Erythroblast (primary cell): ENCODE measurements at regions not wholly inside any gene's neighbourhood (a gene's known extent, or its start where the extent isn't known, plus 50 kb on each side); places are given as distances from the start of the nearest gene placed in this dataset.
"Not testable (repeated sequence)": the region's sequence is repeated elsewhere in the genome, so short reads cannot be mapped to it uniquely, and the experiment has no call there.

ENCODE experiments used
- DNase-seq, 2 experiments: peaks; one replicate each; lab custom pipeline; 2025; lab: John Stamatoyannopoulos, UW
- GATA1 ChIP-seq: IDR thresholded peaks from 2 replicates; pipeline ENCODE4 v1.6.1; 2011; ENCODE audit warnings: low read depth, mild to moderate bottlenecking, control low read depth, low read length, moderate library complexity
- POLR2A ChIP-seq: IDR thresholded peaks from 2 replicates; pipeline ENCODE4 v1.6.1; 2011; ENCODE audit warnings: mild to moderate bottlenecking, low read length

GRCh38 chr16:7921345-7921744 is 588.7 kb downstream of the RBFOX1 start:
- DNase-seq, result no peak
- TF ChIP-seq GATA1 (no peak), POLR2A (no peak)

GRCh38 chr16:7919782-7920181 is 587.1 kb downstream of the RBFOX1 start:
- DNase-seq, result no peak
- TF ChIP-seq GATA1 (no peak), POLR2A (no peak)

- DNase-seq, result no peak
- TF ChIP-seq POLR2A (no peak), GATA1 (no peak)
Observed at GRCh38 chr16:7914748-7915147, 582.1 kb downstream of the RBFOX1 start.

GRCh38 chr16:7912132-7912531 is 579.5 kb downstream of the RBFOX1 start:
- DNase-seq, result no peak
- TF ChIP-seq GATA1 (no peak), POLR2A (no peak)

GRCh38 chr16:7910116-7910515 is 577.5 kb downstream of the RBFOX1 start:
- TF ChIP-seq POLR2A, result no peak
- TF ChIP-seq GATA1, result no peak

GRCh38 chr16:7888411-7888810 is 555.8 kb downstream of the RBFOX1 start:
- DNase-seq, result no peak
- TF ChIP-seq POLR2A (no peak), GATA1 (no peak)

More at GRCh38 chr16:7910116-7910515, 577.5 kb downstream of the RBFOX1 start:
- no peak for DNase-seq

- DNase-seq, result no peak
- TF ChIP-seq GATA1, result no peak
- TF ChIP-seq POLR2A, result no peak
Observed at GRCh38 chr16:7887316-7887715, 554.7 kb downstream of the RBFOX1 start.

GRCh38 chr16:7871979-7872378 is 539.3 kb downstream of the RBFOX1 start:
- no peak for DNase-seq
- TF ChIP-seq GATA1 (no peak), POLR2A (no peak)

- no peak for TF ChIP-seq GATA1
- no peak for TF ChIP-seq POLR2A
- DNase-seq, result no peak
Observed at GRCh38 chr16:7871371-7871770, 538.7 kb downstream of the RBFOX1 start.

- no peak for DNase-seq
- TF ChIP-seq GATA1 (no peak), POLR2A (no peak)
Observed at GRCh38 chr16:7867831-7868230, 535.2 kb downstream of the RBFOX1 start.

- no peak for TF ChIP-seq POLR2A
- no peak for TF ChIP-seq GATA1
- no peak for DNase-seq
Observed at GRCh38 chr16:7866144-7866543, 533.5 kb downstream of the RBFOX1 start.

GRCh38 chr16:7865393-7865792 is 532.7 kb downstream of the RBFOX1 start:
- DNase-seq, result not testable (repeated sequence)

GRCh38 chr16:7861891-7862582 is 529.4 kb downstream of the RBFOX1 start:
- TF ChIP-seq POLR2A, result no peak
- TF ChIP-seq GATA1, result no peak
- DNase-seq, result no peak

GRCh38 chr16:7853197-7853596 is 520.6 kb downstream of the RBFOX1 start:
- DNase-seq, result no peak
- TF ChIP-seq GATA1, result no peak
- no peak for TF ChIP-seq POLR2A

GRCh38 chr16:7849841-7850240 is 517.2 kb downstream of the RBFOX1 start:
- DNase-seq, result no peak
- TF ChIP-seq GATA1 (no peak), POLR2A (no peak)
